ENCODE measurements at regions not wholly inside any gene's neighbourhood (a gene's known extent, or its start where the extent isn't known, plus 50 kb on each side); places are given as distances from the start of the nearest gene placed in this dataset.

DNA sequence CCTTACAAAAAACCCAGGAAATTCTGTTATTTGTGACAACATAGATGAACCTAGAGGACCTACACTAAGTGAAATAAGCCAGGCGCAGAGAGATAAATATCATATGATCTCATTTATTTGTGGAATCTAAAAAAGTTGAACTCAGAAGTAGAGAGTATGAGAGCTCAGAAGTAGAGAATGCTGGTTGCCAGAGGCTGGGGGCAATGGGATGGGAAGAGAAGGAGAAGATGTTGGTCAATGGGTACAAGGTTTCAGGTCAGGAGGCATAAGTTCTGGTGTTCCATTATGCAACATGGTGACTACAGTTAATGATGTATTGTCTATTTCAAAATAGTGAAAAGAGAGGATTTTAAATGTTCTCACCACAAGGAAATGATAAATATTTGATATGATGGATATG is 259.1 kb upstream of the POU3F1 start:
- Histone ChIP-seq H3K9ac (ENCODE audit: low read depth, low read length) (no peak overlapping the region), H3K9me3 (replicated peaks; ENCODE audit: low read length) (no peaks in the 10 kb centered on the region), H3K4me3 (ENCODE audit: low read length) (no peak overlapping the region), H3K4me1 (ENCODE audit: control insufficient read depth, insufficient read depth, low read length) (no peaks in the 10 kb centered on the region), H3K27me3 (ENCODE audit: control insufficient read depth, insufficient read depth, low read length) (peaks cover 2% of the 10 kb centered on the region), H3K4me2 (ENCODE audit: low read length) (no peak overlapping the region), H3K36me3 (ENCODE audit: insufficient read depth, low read length) (no peaks in the 10 kb centered on the region)

DNA sequence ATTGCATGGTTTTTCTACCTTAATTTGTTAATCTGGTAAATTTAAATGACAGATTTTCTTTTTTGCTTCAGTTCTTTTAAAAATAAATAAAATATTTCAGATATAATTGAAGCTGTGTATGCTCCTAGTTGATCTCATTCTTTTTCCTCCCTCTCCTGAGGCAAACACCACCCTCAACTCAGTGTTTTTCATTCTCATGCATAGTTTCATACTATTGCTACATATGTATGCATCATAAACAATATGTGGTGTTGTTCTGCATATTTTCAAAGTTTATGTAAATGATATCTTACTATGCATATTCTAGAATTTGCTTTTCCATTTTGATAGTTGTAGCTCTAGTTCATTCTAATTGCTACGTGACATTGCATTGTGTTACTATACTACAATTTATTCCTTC is 257.2 kb upstream of the POU3F1 start:
- H3K36me3 ChIP-seq (ENCODE audit: insufficient read depth, low read length), result no peaks in the 10 kb centered on the region
- no peak overlapping the region for H3K9ac ChIP-seq (ENCODE audit: low read depth, low read length)
- H3K27me3 ChIP-seq (ENCODE audit: control insufficient read depth, insufficient read depth, low read length), result peaks cover 2% of the 10 kb centered on the region
- H3K4me1 ChIP-seq (ENCODE audit: control insufficient read depth, insufficient read depth, low read length), result no peaks in the 10 kb centered on the region
- no peak overlapping the region for H3K4me2 ChIP-seq (ENCODE audit: low read length)
- no peak overlapping the region for H3K4me3 ChIP-seq (ENCODE audit: low read length)
- H3K9me3 ChIP-seq (replicated peaks; ENCODE audit: low read length), result no peaks in the 10 kb centered on the region

DNA sequence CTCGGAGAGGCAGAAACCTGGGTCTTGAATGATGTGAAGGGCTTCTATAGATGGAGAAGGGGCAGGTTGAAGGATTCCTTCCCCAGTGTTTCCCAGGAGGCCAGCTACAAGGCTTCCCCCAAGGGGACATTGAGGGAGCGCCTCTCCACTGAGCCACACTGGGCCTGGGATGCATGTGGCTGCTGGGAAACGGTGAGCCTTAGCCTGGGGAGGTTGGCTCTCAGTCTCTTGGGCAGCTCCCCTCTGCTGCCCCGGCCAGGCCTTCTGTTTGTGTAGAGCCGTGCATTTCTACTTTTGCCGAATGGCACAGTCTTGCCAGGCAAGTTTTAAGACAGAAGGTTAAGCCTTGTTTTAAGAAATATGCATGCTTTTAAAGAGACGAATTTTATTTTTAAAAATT is 254.4 kb upstream of the POU3F1 start:
- Histone ChIP-seq H3K36me3 (ENCODE audit: insufficient read depth, low read length) (no peaks in the 10 kb centered on the region), H3K4me2 (ENCODE audit: low read length) (no peak overlapping the region), H3K4me3 (ENCODE audit: low read length) (no peak overlapping the region)

GRCh38 chr1:38300616-38301015 is 254.0 kb upstream of the POU3F1 start:
- H3K4me1 ChIP-seq (ENCODE audit: control insufficient read depth, insufficient read depth, low read length), result no peaks in the 10 kb centered on the region
- H3K36me3 ChIP-seq (ENCODE audit: insufficient read depth, low read length), result no peaks in the 10 kb centered on the region
- peaks cover 10% of the 10 kb centered on the region for H3K27me3 ChIP-seq (ENCODE audit: control insufficient read depth, insufficient read depth, low read length)
- H3K9ac ChIP-seq (ENCODE audit: low read depth, low read length), result no peak overlapping the region
- H3K9me3 ChIP-seq (replicated peaks; ENCODE audit: low read length), result no peaks in the 10 kb centered on the region
- H3K4me2 ChIP-seq (ENCODE audit: low read length), result no peak overlapping the region
- no peak overlapping the region for H3K4me3 ChIP-seq (ENCODE audit: low read length)

More for the DNA sequence above, 254.4 kb upstream of the POU3F1 start:
- no peak overlapping the region for H3K9ac ChIP-seq (ENCODE audit: low read depth, low read length)
- H3K9me3 ChIP-seq (replicated peaks; ENCODE audit: low read length), result no peaks in the 10 kb centered on the region
- no peaks in the 10 kb centered on the region for H3K4me1 ChIP-seq (ENCODE audit: control insufficient read depth, insufficient read depth, low read length)
- peaks cover 12% of the 10 kb centered on the region for H3K27me3 ChIP-seq (ENCODE audit: control insufficient read depth, insufficient read depth, low read length)

DNA sequence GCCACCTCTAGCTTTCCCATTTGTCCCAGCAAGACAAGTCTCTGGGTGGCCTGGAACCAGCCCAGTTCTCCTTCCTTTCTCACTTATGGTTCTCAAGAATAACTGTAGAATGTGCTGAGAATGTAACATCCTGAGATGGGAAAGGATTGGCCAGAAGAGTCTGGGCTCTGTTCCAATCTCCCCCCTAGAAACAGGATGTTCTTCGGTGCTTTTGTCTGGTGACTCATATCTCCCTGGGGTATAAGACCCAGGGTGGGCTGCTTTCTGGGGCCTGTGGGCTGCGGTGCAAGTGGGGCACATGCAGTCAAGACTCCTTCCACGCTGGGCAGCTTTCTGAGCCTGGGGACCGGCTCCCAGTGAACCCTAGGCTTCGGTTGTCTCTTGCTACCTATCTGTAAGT is 251.2 kb upstream of the POU3F1 start:
- no peak overlapping the region for H3K4me3 ChIP-seq (ENCODE audit: low read length)
- no peaks in the 10 kb centered on the region for H3K9me3 ChIP-seq (replicated peaks; ENCODE audit: low read length)
- no peak overlapping the region for H3K4me2 ChIP-seq (ENCODE audit: low read length)
- no peak overlapping the region for H3K9ac ChIP-seq (ENCODE audit: low read depth, low read length)
- H3K36me3 ChIP-seq (ENCODE audit: insufficient read depth, low read length), result no peaks in the 10 kb centered on the region
- no peaks in the 10 kb centered on the region for H3K4me1 ChIP-seq (ENCODE audit: control insufficient read depth, insufficient read depth, low read length)
- H3K27me3 ChIP-seq (ENCODE audit: control insufficient read depth, insufficient read depth, low read length), result peaks cover 13% of the 10 kb centered on the region

DNA sequence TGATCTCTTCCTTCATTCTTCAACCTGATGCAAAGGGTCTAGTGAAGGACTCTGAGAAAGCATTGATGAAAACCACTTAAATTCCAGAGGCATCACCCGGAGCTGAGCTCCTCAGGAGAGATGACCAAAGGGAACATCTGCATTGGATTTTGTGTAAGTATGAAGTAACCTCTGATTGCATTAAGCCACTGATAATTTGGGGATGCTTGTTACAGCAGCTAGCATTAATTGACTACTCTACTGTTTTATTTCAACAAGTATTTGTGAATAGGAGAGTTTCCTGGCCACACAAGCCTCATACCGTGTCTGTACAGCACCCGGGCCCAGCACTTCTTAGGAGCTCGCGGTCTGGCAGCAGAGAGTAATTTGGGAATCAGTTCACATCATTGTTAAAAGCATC is 250.7 kb upstream of the POU3F1 start:
- H3K36me3 ChIP-seq (ENCODE audit: insufficient read depth, low read length), result no peaks in the 10 kb centered on the region
- no peak overlapping the region for H3K4me2 ChIP-seq (ENCODE audit: low read length)
- H3K9ac ChIP-seq (ENCODE audit: low read depth, low read length), result no peak overlapping the region
- H3K27me3 ChIP-seq (ENCODE audit: control insufficient read depth, insufficient read depth, low read length), result peaks cover 18% of the 10 kb centered on the region
- H3K9me3 ChIP-seq (replicated peaks; ENCODE audit: low read length), result no peaks in the 10 kb centered on the region
- no peak overlapping the region for H3K4me3 ChIP-seq (ENCODE audit: low read length)
- no peaks in the 10 kb centered on the region for H3K4me1 ChIP-seq (ENCODE audit: control insufficient read depth, insufficient read depth, low read length)

GRCh38 chr1:38296047-38296446 is 249.5 kb upstream of the POU3F1 start:
- Histone ChIP-seq H3K4me3 (ENCODE audit: low read length) (no peak overlapping the region), H3K36me3 (ENCODE audit: insufficient read depth, low read length) (no peaks in the 10 kb centered on the region), H3K9ac (ENCODE audit: low read depth, low read length) (no peak overlapping the region), H3K9me3 (replicated peaks; ENCODE audit: low read length) (no peaks in the 10 kb centered on the region), H3K4me1 (ENCODE audit: control insufficient read depth, insufficient read depth, low read length) (no peaks in the 10 kb centered on the region), H3K27me3 (ENCODE audit: control insufficient read depth, insufficient read depth, low read length) (peaks cover 25% of the 10 kb centered on the region), H3K4me2 (ENCODE audit: low read length) (no peak overlapping the region)

GRCh38 chr1:38293567-38293966 is 247.0 kb upstream of the POU3F1 start:
- Histone ChIP-seq H3K4me1 (ENCODE audit: control insufficient read depth, insufficient read depth, low read length) (no peaks in the 10 kb centered on the region), H3K4me2 (ENCODE audit: low read length) (no peak overlapping the region), H3K9ac (ENCODE audit: low read depth, low read length) (no peak overlapping the region), H3K4me3 (ENCODE audit: low read length) (no peak overlapping the region), H3K36me3 (ENCODE audit: insufficient read depth, low read length) (no peaks in the 10 kb centered on the region), H3K27me3 (ENCODE audit: control insufficient read depth, insufficient read depth, low read length) (peaks cover 30% of the 10 kb centered on the region), H3K9me3 (replicated peaks; ENCODE audit: low read length) (no peaks in the 10 kb centered on the region)

DNA sequence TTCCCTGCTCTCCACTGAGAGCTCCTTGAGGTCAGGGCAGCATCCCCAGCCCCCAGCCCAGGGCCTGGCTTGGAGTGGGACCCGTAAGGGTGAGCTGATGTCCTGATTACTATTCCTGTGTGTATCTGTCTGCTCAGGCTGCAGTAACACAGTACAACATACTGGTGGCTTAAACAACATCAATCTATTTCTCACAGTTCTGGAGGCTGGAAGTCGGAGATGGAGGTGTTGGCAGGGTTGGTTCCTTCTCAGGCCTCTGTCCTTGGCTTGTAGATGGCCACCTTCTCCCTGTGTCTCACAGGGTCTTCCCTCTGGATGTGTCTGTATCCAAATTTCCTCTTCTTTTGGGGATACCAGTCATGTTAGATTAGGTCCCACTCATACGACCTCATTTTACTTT is 246.4 kb upstream of the POU3F1 start:
- Histone ChIP-seq H3K9ac (ENCODE audit: low read depth, low read length) (no peak overlapping the region), H3K36me3 (ENCODE audit: insufficient read depth, low read length) (no peaks in the 10 kb centered on the region), H3K9me3 (replicated peaks; ENCODE audit: low read length) (no peaks in the 10 kb centered on the region), H3K4me3 (ENCODE audit: low read length) (no peak overlapping the region), H3K4me2 (ENCODE audit: low read length) (no peak overlapping the region), H3K4me1 (ENCODE audit: control insufficient read depth, insufficient read depth, low read length) (no peaks in the 10 kb centered on the region), H3K27me3 (ENCODE audit: control insufficient read depth, insufficient read depth, low read length) (peaks cover 30% of the 10 kb centered on the region)

- H3K4me3 ChIP-seq (ENCODE audit: low read length), result no peak overlapping the region
- peaks cover 26% of the 10 kb centered on the region for H3K27me3 ChIP-seq (ENCODE audit: control insufficient read depth, insufficient read depth, low read length)
- H3K9me3 ChIP-seq (replicated peaks; ENCODE audit: low read length), result no peaks in the 10 kb centered on the region
- H3K4me2 ChIP-seq (ENCODE audit: low read length), result peak overlapping the region; percentile 14
- no peaks in the 10 kb centered on the region for H3K4me1 ChIP-seq (ENCODE audit: control insufficient read depth, insufficient read depth, low read length)
- no peaks in the 10 kb centered on the region for H3K36me3 ChIP-seq (ENCODE audit: insufficient read depth, low read length)
- H3K9ac ChIP-seq (ENCODE audit: low read depth, low read length), result no peak overlapping the region
Measured at GRCh38 chr1:38291906-38292521, 245.4 kb upstream of the POU3F1 start.

GRCh38 chr1:38291336-38291735 is 244.7 kb upstream of the POU3F1 start:
- no peak overlapping the region for H3K4me2 ChIP-seq (ENCODE audit: low read length)
- H3K4me1 ChIP-seq (ENCODE audit: control insufficient read depth, insufficient read depth, low read length), result no peaks in the 10 kb centered on the region
- no peaks in the 10 kb centered on the region for H3K9me3 ChIP-seq (replicated peaks; ENCODE audit: low read length)
- no peaks in the 10 kb centered on the region for H3K36me3 ChIP-seq (ENCODE audit: insufficient read depth, low read length)
- H3K27me3 ChIP-seq (ENCODE audit: control insufficient read depth, insufficient read depth, low read length), result peaks cover 22% of the 10 kb centered on the region
- H3K4me3 ChIP-seq (ENCODE audit: low read length), result no peak overlapping the region
- no peak overlapping the region for H3K9ac ChIP-seq (ENCODE audit: low read depth, low read length)

GRCh38 chr1:38289034-38289433 is 242.4 kb upstream of the POU3F1 start:
- no peaks in the 10 kb centered on the region for H3K4me1 ChIP-seq (ENCODE audit: control insufficient read depth, insufficient read depth, low read length)
- no peak overlapping the region for H3K9ac ChIP-seq (ENCODE audit: low read depth, low read length)
- H3K4me3 ChIP-seq (ENCODE audit: low read length), result no peak overlapping the region
- H3K9me3 ChIP-seq (replicated peaks; ENCODE audit: low read length), result no peaks in the 10 kb centered on the region
- H3K27me3 ChIP-seq (ENCODE audit: control insufficient read depth, insufficient read depth, low read length), result peaks cover 20% of the 10 kb centered on the region
- H3K36me3 ChIP-seq (ENCODE audit: insufficient read depth, low read length), result no peaks in the 10 kb centered on the region
- no peak overlapping the region for H3K4me2 ChIP-seq (ENCODE audit: low read length)
